ENCODE measurements at regions not wholly inside any gene's neighbourhood (a gene's known extent, or its start where the extent isn't known, plus 50 kb on each side); places are given as distances from the start of the nearest gene placed in this dataset.

DNA sequence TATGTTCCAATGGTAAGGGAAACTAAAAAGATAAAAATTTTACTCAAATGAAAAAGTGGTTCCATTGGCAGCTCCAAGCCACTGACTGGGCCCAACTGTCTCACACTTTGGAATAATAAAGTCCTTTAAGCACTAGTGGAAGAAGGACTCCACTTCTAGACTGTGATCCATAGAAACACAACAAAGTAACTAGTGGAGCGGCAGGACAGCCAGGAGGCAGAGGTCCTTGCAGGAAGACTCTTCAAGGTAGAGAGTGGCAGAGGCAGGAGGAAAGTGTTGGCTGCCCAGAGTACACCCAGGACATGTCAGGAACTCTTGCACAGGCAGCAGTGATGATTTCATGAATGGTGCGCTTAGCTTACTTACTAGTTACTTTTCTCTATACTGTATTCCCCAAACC, 65.0 kb upstream of the CCN6 start:
- H3K36me3 ChIP-seq, result no peaks in the 10 kb centered on the region
- H3K27ac ChIP-seq, result no peak overlapping the region
- no peak overlapping the region for H3K4me3 ChIP-seq (ENCODE audit: low read depth, low read length)
- TF ChIP-seq, protein P1, sequence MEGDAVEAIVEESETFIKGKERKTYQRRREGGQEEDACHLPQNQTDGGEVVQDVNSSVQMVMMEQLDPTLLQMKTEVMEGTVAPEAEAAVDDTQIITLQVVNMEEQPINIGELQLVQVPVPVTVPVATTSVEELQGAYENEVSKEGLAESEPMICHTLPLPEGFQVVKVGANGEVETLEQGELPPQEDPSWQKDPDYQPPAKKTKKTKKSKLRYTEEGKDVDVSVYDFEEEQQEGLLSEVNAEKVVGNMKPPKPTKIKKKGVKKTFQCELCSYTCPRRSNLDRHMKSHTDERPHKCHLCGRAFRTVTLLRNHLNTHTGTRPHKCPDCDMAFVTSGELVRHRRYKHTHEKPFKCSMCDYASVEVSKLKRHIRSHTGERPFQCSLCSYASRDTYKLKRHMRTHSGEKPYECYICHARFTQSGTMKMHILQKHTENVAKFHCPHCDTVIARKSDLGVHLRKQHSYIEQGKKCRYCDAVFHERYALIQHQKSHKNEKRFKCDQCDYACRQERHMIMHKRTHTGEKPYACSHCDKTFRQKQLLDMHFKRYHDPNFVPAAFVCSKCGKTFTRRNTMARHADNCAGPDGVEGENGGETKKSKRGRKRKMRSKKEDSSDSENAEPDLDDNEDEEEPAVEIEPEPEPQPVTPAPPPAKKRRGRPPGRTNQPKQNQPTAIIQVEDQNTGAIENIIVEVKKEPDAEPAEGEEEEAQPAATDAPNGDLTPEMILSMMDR (IDR thresholded peaks at IDR 0.05; ENCODE audit: low read depth, low read length), result no peak
- no peaks in the 10 kb centered on the region for H3K27me3 ChIP-seq (ENCODE audit: insufficient read depth, low read depth, severe bottlenecking)
- no peak for DNase-seq
- H3K9me3 ChIP-seq (ENCODE audit: severe bottlenecking), result peaks cover 13% of the 10 kb centered on the region

DNA sequence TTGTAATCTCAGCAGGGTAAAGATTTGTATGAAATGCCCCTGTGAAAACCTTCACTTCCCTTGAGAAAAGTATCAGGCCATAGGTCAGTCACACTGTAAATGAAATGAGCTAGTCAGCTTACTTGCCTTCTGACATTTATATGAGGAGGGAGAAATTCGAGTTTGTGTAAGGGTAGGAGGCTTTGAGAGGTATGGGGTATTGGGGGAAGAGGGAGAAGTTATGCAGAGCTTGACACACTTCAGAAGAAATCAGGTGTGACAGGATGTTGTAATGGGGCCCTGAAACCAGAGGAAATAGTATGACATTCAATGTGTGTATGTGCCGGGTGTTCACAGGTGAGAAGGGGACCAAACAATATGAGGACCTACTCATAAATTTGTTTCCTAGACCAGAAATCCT, 64.2 kb upstream of the CCN6 start:
- no peak overlapping the region for H3K4me3 ChIP-seq (ENCODE audit: low read depth, low read length)
- TF ChIP-seq, protein P1 (IDR thresholded peaks at IDR 0.05; ENCODE audit: low read depth, low read length), result no peak
- H3K27ac ChIP-seq, result no peak overlapping the region
- no peaks in the 10 kb centered on the region for H3K36me3 ChIP-seq
- DNase-seq, result no peak
- H3K9me3 ChIP-seq (ENCODE audit: severe bottlenecking), result peaks cover 13% of the 10 kb centered on the region
- no peaks in the 10 kb centered on the region for H3K27me3 ChIP-seq (ENCODE audit: insufficient read depth, low read depth, severe bottlenecking)

DNA sequence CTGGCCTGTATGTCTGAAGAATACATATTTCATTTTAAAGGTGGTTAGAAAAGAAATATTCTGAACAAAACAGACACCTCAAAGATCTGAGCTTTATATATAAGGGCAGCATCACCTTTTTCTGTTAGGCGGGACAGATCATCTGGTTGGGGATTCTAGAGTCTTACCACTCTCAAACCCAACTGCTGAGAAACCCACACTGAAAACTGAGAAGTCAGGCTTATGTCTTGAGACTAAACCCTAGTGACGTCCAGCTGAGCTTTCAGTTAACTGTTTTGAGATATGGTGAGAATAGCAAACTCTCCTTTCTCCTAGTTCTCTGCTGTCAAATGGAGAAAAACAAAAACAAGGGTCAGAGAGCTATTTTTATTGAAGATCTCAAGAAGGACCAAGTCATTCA, 63.7 kb upstream of the CCN6 start:
- H3K36me3 ChIP-seq, result no peaks in the 10 kb centered on the region
- DNase-seq, result no peak
- H3K27ac ChIP-seq, result no peak overlapping the region
- no peaks in the 10 kb centered on the region for H3K27me3 ChIP-seq (ENCODE audit: insufficient read depth, low read depth, severe bottlenecking)
- H3K4me3 ChIP-seq (ENCODE audit: low read depth, low read length), result no peak overlapping the region
- peaks cover 13% of the 10 kb centered on the region for H3K9me3 ChIP-seq (ENCODE audit: severe bottlenecking)
- TF ChIP-seq, protein P1 (IDR thresholded peaks at IDR 0.05; ENCODE audit: low read depth, low read length), result no peak

DNA sequence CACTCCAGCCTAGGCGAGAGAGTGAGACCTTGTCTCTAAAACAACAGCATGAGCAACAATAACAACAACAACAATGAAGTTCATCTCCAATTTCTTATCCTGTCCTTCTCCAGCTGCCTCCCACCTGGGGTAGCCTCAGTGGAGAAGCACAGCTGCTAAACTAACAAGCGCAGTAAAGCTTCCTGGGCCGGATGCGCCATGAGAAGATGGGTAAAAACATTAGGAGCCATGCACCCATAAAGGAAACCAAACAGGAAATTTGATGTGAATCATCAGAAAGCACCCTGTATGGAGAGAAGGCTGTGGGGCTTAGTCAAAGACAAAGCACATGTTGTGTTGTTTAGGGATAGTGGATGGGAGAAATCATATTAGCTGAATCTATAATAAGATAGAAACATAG, 61.1 kb upstream of the CCN6 start:
- Histone ChIP-seq H3K36me3 (no peaks in the 10 kb centered on the region), H3K4me3 (ENCODE audit: low read depth, low read length) (no peak overlapping the region), H3K27ac (no peak overlapping the region), H3K27me3 (ENCODE audit: insufficient read depth, low read depth, severe bottlenecking) (no peaks in the 10 kb centered on the region), H3K9me3 (ENCODE audit: severe bottlenecking) (peaks cover 3% of the 10 kb centered on the region)
- TF ChIP-seq, protein P1 (IDR thresholded peaks at IDR 0.05; ENCODE audit: low read depth, low read length), result no peak
- no peak for DNase-seq

DNA sequence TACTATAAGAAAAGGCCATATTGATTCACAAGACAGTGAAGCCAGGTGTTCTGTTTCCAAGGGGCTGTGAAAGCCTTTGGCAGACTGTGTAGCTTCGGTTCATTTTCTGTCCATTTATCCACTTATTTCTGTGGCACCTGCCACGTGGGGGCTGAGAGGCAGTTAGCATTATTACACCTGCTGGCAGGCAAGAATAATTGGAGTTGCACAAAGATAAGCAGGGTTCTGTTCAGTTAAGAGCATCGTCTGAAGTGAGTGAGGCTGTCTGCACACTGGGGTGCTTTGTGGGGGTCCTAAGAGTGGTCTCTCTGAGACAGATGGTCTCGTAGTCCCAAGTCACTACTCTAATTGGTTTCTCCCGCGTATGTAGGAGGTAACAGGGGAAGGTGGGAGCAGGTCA, 60.6 kb upstream of the CCN6 start:
- DNase-seq, result no peak
- TF ChIP-seq, protein P1 (IDR thresholded peaks at IDR 0.05; ENCODE audit: low read depth, low read length), result no peak
- Histone ChIP-seq H3K27ac (no peak overlapping the region), H3K4me3 (ENCODE audit: low read depth, low read length) (no peak overlapping the region), H3K9me3 (ENCODE audit: severe bottlenecking) (no peaks in the 10 kb centered on the region), H3K27me3 (ENCODE audit: insufficient read depth, low read depth, severe bottlenecking) (no peaks in the 10 kb centered on the region), H3K36me3 (no peaks in the 10 kb centered on the region)

DNA sequence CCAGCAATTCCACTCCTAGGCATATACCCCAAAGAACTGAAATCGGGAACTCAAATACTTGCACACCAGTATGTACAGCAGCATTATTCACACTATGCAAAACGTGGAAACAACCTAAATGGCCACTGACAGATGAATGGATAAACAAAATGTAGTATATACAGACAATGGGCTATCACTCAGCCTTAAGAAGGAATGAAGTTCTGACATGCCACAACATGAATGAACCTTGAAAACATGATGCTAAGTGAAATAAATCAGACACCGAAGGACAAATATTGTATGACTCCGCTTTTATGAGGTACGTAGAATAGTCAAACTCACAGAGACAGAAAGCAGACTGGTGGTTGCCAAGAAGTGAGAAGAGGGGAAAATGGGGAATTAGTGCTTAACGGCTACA, 59.1 kb upstream of the CCN6 start:
- Histone ChIP-seq H3K27ac (no peak overlapping the region), H3K36me3 (no peaks in the 10 kb centered on the region), H3K27me3 (ENCODE audit: insufficient read depth, low read depth, severe bottlenecking) (no peaks in the 10 kb centered on the region), H3K4me3 (ENCODE audit: low read depth, low read length) (no peak overlapping the region), H3K9me3 (ENCODE audit: severe bottlenecking) (no peaks in the 10 kb centered on the region)
- TF ChIP-seq, protein P1 (IDR thresholded peaks at IDR 0.05; ENCODE audit: low read depth, low read length), result no peak
- DNase-seq, result no peak

Data from WERI-Rb-1 (cell line).